ENCODE measurements at regions not wholly inside any gene's neighbourhood (a gene's known extent, or its start where the extent isn't known, plus 50 kb on each side); places are given as distances from the start of the nearest gene placed in this dataset.

DNA sequence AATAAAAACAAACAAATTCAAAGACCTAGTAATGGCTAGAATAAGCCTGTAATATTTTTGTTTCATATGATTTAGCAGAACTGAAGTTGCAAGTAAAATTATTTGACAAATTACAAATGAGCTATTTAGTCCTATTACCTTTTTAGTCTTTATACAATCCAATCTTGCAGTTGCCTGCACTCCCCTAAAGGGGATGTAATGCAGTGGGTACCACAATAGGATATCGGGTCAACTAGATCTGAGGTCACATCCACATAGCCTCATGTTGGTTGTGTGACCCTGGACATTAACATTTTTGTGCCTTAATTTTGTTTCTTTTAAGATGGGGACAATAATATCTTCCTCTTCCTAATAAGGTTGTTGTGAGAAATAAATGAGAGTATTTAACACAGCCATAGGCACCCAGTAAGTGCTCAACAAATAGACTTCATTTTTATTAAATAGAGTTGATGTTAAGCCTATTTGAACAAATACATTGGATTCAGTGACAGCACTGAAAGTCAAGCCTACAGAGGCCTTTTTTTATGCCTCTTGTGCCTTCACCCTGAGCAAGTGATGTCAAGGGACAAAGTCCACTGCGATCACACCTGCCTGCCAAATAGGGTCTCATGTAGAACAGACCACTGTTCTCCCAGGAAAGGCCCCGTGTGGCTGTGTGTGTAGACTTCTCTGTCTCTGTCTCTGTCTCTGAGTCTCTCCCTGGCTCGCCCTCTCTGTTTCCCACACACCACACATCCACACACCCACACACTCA, 124.8 kb downstream of the EVX1 start:
- FAIRE-seq = no peak
- H2AK5ac ChIP-seq (ENCODE audit: low read depth, low read length) = peak overlapping the region; percentile 95
- H3K4me2 ChIP-seq (ENCODE audit: insufficient read depth in 1 of 2, low read depth in 2 of 2, low read length in 2 of 2) = no peak overlapping the region
- no peak overlapping the region for H3K18ac ChIP-seq (ENCODE audit: extremely low read depth, low read length)
- H2BK12ac ChIP-seq (ENCODE audit: low read depth, low read length) = peak overlapping the region; percentile 89; the same call in 1 of the 2 replicates
- no peak overlapping the region for H3K27ac ChIP-seq (ENCODE audit: low read depth, low read length)
- 0 out of 2 replicates have a peak overlapping the region, but pooled peaks have one; percentile 62 for H2BK15ac ChIP-seq (ENCODE audit: low read length)
- H2BK120ac ChIP-seq (replicated peaks; ENCODE audit: low read depth, low read length) = no peak overlapping the region
- peak overlapping the region; percentile 100 for H3K56ac ChIP-seq (replicated peaks; ENCODE audit: insufficient read length, low read depth, low read length)
- peak overlapping the region; percentile 72 for H3K4ac ChIP-seq (replicated peaks; ENCODE audit: insufficient read length, low read depth, low read length)
- no peak overlapping the region for H3K4me3 ChIP-seq (ENCODE audit: extremely low read depth in 1 of 4, insufficient read depth in 2 of 4, low read depth in 3 of 4, low read length in 4 of 4)
- H2BK5ac ChIP-seq (ENCODE audit: low read depth, low read length) = no peak overlapping the region
- H4K20me1 ChIP-seq (replicated peaks in 1 of 2; ENCODE audit: control insufficient read depth in 1 of 2, insufficient read depth in 2 of 2, low read length in 2 of 2) = peaks cover 0 to 7% of the 10 kb centered on the region in 2 experiments
- H3K23me2 ChIP-seq (ENCODE audit: low read depth, low read length) = peaks cover 7% of the 10 kb centered on the region; the same call in 1 of the 2 replicates
- no peak overlapping the region for H2AFZ ChIP-seq (ENCODE audit: low read length)
- H3K4me1 ChIP-seq (replicated peaks in 1 of 4; ENCODE audit: control insufficient read depth in 3 of 4, insufficient read depth in 4 of 4, low read length in 3 of 4) = peaks cover 0 to 3% (median 0%) of the 10 kb centered on the region in 4 experiments; a peak in 1 of 7 replicates
- no peak for DNase-seq (ENCODE audit: low read depth in 1 of 2, low spot score in 2 of 2)
- ChIA-PET CTCF (ENCODE audit: partially characterized antibody) (interaction anchor here (0.8 to 1.4 kb wide), 2 partner anchors 9 to 123 kb away, joined by 3 read pairs; no protein-coding TSS in a partner anchor), POLR2A (ENCODE audit: partially characterized antibody) (no interaction called here)
- 96% methylated on average over 4 of the region's 4 CpGs; no CpG with 5 or more reads in 1 of the 2 experiments for WGBS, 2 experiments (ENCODE audit: extremely low coverage in 1 of 2, insufficient coverage in 1 of 2, insufficient read length in 1 of 2, insufficient replicate concordance in 2 of 2, low coverage in 1 of 2, low lambda C conversion rate in 2 of 2, missing lambda C conversion rate in 1 of 2)
- no peak overlapping the region for H4K8ac ChIP-seq (ENCODE audit: extremely low read depth, insufficient read depth, low read length)
- H4K91ac ChIP-seq (replicated peaks; ENCODE audit: insufficient read length, low read length) = peak overlapping the region; percentile 86
- no peaks in the 10 kb centered on the region for H3K36me3 ChIP-seq (ENCODE audit: control insufficient read depth in 2 of 4, insufficient read depth in 4 of 4, low read length in 3 of 4)
- no peaks in the 10 kb centered on the region for H3K79me2 ChIP-seq (ENCODE audit: control insufficient read depth in 1 of 2, insufficient read depth in 2 of 2, low read length in 2 of 2)
- H2BK20ac ChIP-seq (ENCODE audit: low read length) = no peak overlapping the region
- H3K9ac ChIP-seq (replicated peaks in 1 of 4; ENCODE audit: extremely low read depth in 1 of 4, low read depth in 3 of 4, low read length in 3 of 4) = no peak overlapping the region
- H3K23ac ChIP-seq (ENCODE audit: insufficient read length) = no peak overlapping the region
- H3K79me1 ChIP-seq (ENCODE audit: low read depth, low read length) = no peaks in the 10 kb centered on the region
- H3K14ac ChIP-seq (ENCODE audit: insufficient read length) = no peak overlapping the region
- no peak overlapping the region for H4K5ac ChIP-seq (ENCODE audit: insufficient read length, low read depth, low read length)
- H3K9me3 ChIP-seq (ENCODE audit: insufficient read depth in 2 of 2, low read depth in 1 of 2, low read length in 1 of 2) = no peaks in the 10 kb centered on the region
- peaks cover 0 to 2% (median 0%) of the 10 kb centered on the region in 4 experiments; a peak in 1 of 7 replicates for H3K27me3 ChIP-seq (replicated peaks in 1 of 4; ENCODE audit: control insufficient read depth in 3 of 4, extremely low read depth in 1 of 4, insufficient read depth in 3 of 4, low read length in 3 of 4)
- TF ChIP-seq RAD21 (IDR thresholded peaks at IDR 0.05 in 1 of 2, conservative IDR thresholded peaks at IDR 0.05 in 1 of 2; ENCODE audit: low read depth in 2 of 2, low read length in 2 of 2) (0 out of 4 replicates have a peak, but pooled peaks of 1 of the 2 experiments have one; percentile 10), KDM4A (IDR thresholded peaks at IDR 0.05; ENCODE audit: low read depth, low read length, severe bottlenecking) (no peak)
